Cardiac muscle cell (in vitro differentiated cells and primary cell): ENCODE measurements at regions not wholly inside any gene's neighbourhood (a gene's known extent, or its start where the extent isn't known, plus 50 kb on each side); places are given as distances from the start of the nearest gene placed in this dataset.

Experiments used
- DNase-seq, 2 donors: peaks; one replicate each; pipeline versions ENCODE4 v3.0.0 to v3.0.0-alpha.2; 2010 to 2017; ENCODE audit warnings: low read depth in 1 of 2, low spot score in 1 of 2
- H3K27ac ChIP-seq: fragments of 200-600 bp; sonication (generic); 2 replicates; pipeline ENCODE4 v1.5.1; 2016
- H3K27me3 ChIP-seq: fragments of 200-600 bp; sonication (generic); 2 replicates; pipeline ENCODE4 v1.6.0; 2016; ENCODE audit warnings: control low read depth
- H3K36me3 ChIP-seq: fragments of 200-600 bp; sonication (generic); 2 replicates; pipeline ENCODE4 v1.5.1; 2016; ENCODE audit warnings: control low read depth
- H3K4me1 ChIP-seq: fragments of 200-600 bp; sonication (generic); 2 replicates; pipeline ENCODE4 v1.8.1; 2017; ENCODE audit warnings: low read depth, mild to moderate bottlenecking, mixed run types
- H3K4me3 ChIP-seq: fragments of 200-600 bp; sonication (generic); 2 replicates; pipeline ENCODE4 v1.5.1; 2016; ENCODE audit warnings: mild to moderate bottlenecking
- H3K9me3 ChIP-seq: fragments of 200-600 bp; sonication (generic); 2 replicates; pipeline ENCODE4 v1.5.1; 2017; ENCODE audit warnings: low read depth, mild to moderate bottlenecking, control low read depth
- CTCF ChIP-seq: IDR thresholded peaks from 2 replicates; pipeline ENCODE4 v1.5.1; 2012; ENCODE audit warnings: low read depth, mild to moderate bottlenecking, low read length

GRCh38 chr2:129673847-129674711, 305.4 kb upstream of the RAB6C start:
- Histone ChIP-seq H3K27ac (no peak overlapping the region), H3K4me3 (no peak overlapping the region)
- no peak for DNase-seq

DNA sequence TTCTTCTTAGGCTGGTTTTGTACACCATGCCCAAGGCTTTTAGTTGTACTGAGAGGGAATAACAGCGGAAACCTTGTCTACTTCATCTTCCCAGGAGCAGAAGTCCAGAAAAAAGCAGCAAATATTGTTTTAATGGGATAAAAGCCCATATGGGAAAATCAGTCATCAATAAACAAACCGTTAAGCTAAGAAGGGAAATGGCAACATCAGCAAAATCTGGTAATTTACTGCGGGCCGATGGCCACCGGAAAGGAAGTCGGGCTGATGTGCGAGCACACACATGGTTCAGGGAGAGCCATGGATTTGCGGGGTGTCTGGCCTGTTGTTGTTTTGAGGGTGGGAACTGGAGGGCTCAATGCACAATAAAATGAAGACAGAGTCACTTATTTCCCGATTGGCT, 300.7 kb upstream of the RAB6C start:
- Histone ChIP-seq H3K36me3 (no peaks in the 10 kb centered on the region), H3K27ac (no peak overlapping the region), H3K27me3 (no peaks in the 10 kb centered on the region), H3K9me3 (no peaks in the 10 kb centered on the region), H3K4me1 (no peaks in the 10 kb centered on the region), H3K4me3 (no peak overlapping the region)
- DNase-seq, result no peak
- TF ChIP-seq CTCF, result no peak

More at GRCh38 chr2:129673847-129674711, 305.4 kb upstream of the RAB6C start:
- no peaks in the 10 kb centered on the region for H3K4me1 ChIP-seq
- H3K9me3 ChIP-seq, result no peaks in the 10 kb centered on the region
- H3K27me3 ChIP-seq, result no peaks in the 10 kb centered on the region
- H3K36me3 ChIP-seq, result no peaks in the 10 kb centered on the region
- no peak for TF ChIP-seq CTCF

DNA sequence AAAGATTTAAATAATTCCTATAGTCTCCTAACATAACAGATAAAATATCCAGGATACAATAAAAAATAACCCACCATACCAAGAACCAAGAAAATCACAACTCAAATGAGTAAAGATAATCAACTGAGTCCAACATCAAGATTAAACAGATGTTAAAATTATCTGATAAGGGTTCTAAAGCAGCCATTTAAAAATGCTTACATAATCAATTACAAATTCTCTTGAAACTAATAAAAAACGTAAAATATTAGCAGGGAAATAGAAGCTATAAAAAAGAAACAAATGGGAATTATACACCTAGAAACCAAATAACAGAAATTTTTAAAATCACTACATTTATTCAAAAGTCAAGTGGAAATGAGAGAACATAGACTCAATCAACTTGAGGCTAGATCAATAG, 297.7 kb upstream of the RAB6C start:
- DNase-seq, result no peak
- no peaks in the 10 kb centered on the region for H3K36me3 ChIP-seq
- no peaks in the 10 kb centered on the region for H3K27me3 ChIP-seq
- H3K4me3 ChIP-seq, result no peak overlapping the region
- no peaks in the 10 kb centered on the region for H3K9me3 ChIP-seq
- no peak overlapping the region for H3K27ac ChIP-seq
- no peak for TF ChIP-seq CTCF
- H3K4me1 ChIP-seq, result no peaks in the 10 kb centered on the region

DNA sequence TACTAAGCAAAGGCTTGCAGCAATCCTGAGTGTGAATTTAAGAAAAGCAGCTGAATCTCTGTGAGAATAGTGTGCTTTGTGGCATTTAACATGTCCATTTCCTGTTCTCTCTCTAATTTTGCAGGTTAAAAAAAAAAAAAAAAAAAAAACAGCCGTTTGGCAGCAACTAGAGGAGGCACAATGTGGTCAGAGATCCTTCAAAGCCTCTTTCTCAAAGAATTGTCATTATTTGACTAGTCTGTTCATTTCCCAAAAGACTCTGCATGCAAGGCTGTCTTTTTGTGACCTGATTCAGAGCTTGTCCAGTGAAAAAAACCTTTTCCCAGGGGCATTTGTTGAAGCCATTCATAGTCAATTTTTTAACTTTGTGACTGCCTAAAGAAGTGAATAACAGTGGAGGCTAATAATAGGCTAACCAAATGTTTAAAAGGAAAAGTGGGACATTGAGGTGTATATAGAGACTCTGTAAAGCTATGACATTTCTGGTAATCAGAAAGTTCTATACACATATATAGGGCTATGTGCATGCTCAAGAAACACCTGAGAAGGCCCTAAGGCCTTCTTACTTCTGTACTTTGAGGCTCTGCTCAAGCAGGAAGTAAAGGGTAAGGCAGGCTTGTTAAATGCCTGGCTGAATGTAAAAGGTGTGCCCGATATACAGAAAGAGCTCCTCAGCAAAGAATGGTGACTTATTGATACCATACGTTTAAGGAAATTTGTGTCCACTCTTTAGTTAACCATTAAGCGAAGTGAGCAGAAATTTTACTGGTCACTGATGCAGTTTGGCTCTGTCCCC, 289.6 kb upstream of the RAB6C start:
- DNase-seq, result no peak
- Histone ChIP-seq H3K9me3 (no peaks in the 10 kb centered on the region), H3K4me3 (no peak overlapping the region), H3K27ac (no peak overlapping the region), H3K27me3 (no peaks in the 10 kb centered on the region), H3K36me3 (no peaks in the 10 kb centered on the region), H3K4me1 (no peaks in the 10 kb centered on the region)
- no peak for TF ChIP-seq CTCF

- DNase-seq, result no peak
- no peaks in the 10 kb centered on the region for H3K27me3 ChIP-seq
- TF ChIP-seq CTCF, result no peak
Measured at GRCh38 chr2:129695496-129695895, 284.0 kb upstream of the RAB6C start.

More at GRCh38 chr2:129695496-129695895, 284.0 kb upstream of the RAB6C start:
- H3K27ac ChIP-seq, result no peak overlapping the region
- H3K4me3 ChIP-seq, result no peak overlapping the region
- no peaks in the 10 kb centered on the region for H3K4me1 ChIP-seq
- H3K9me3 ChIP-seq, result no peaks in the 10 kb centered on the region
- H3K36me3 ChIP-seq, result no peaks in the 10 kb centered on the region
